Neural crest cell (in vitro differentiated cells): ENCODE measurements at regions not wholly inside any gene's neighbourhood (a gene's known extent, or its start where the extent isn't known, plus 50 kb on each side); places are given as distances from the start of the nearest gene placed in this dataset.

Source experiments
- DNase-seq: peaks from one replicate; pipeline ENCODE4 v3.0.0; 2021; ENCODE audit warnings: low read depth, mixed read lengths, low spot score
- H3K27ac Mint-ChIP-seq: one replicate; pipeline ENCODE4 v1.8.0; 2021; ENCODE audit warnings: mild to moderate bottlenecking, mixed read lengths; ENCODE audit not compliant: unreplicated experiment
- H3K27me3 Mint-ChIP-seq: 2 replicates; pipeline ENCODE4 v1.8.0; 2021; ENCODE audit warnings: low read depth, mild to moderate bottlenecking, mixed read lengths
- H3K36me3 Mint-ChIP-seq: 2 replicates; pipeline ENCODE4 v1.8.0; 2021; ENCODE audit warnings: low read depth, mild to moderate bottlenecking, mixed read lengths
- H3K4me1 Mint-ChIP-seq: 2 replicates; pipeline ENCODE4 v1.8.0; 2021; ENCODE audit warnings: mixed read lengths
- H3K4me3 Mint-ChIP-seq: one replicate; pipeline ENCODE4 v1.8.0; 2021; ENCODE audit warnings: mild to moderate bottlenecking, mixed read lengths
- H3K9me3 Mint-ChIP-seq: 2 replicates; pipeline ENCODE4 v1.8.0; 2021; ENCODE audit warnings: mixed read lengths
- TF ChIP-seq, protein P1 (sequence below): fragments of 200-600 bp; sonication (generic); conservative IDR thresholded peaks from 2 replicates; pipeline ENCODE4 v1.5.0; 2021; ENCODE audit warnings: antibody characterized with exemption, mild to moderate bottlenecking

- peaks cover 30% of the 10 kb centered on the region for H3K4me1 Mint-ChIP-seq
- peak overlapping the region; percentile 74 for H3K4me3 Mint-ChIP-seq
- no peak for DNase-seq
- H3K27me3 Mint-ChIP-seq: peaks cover 2% of the 10 kb centered on the region
- H3K36me3 Mint-ChIP-seq: peaks cover under 1% of the 10 kb centered on the region
- H3K27ac Mint-ChIP-seq: no peak overlapping the region
- H3K9me3 Mint-ChIP-seq: peaks cover 3% of the 10 kb centered on the region
- TF ChIP-seq, protein P1, sequence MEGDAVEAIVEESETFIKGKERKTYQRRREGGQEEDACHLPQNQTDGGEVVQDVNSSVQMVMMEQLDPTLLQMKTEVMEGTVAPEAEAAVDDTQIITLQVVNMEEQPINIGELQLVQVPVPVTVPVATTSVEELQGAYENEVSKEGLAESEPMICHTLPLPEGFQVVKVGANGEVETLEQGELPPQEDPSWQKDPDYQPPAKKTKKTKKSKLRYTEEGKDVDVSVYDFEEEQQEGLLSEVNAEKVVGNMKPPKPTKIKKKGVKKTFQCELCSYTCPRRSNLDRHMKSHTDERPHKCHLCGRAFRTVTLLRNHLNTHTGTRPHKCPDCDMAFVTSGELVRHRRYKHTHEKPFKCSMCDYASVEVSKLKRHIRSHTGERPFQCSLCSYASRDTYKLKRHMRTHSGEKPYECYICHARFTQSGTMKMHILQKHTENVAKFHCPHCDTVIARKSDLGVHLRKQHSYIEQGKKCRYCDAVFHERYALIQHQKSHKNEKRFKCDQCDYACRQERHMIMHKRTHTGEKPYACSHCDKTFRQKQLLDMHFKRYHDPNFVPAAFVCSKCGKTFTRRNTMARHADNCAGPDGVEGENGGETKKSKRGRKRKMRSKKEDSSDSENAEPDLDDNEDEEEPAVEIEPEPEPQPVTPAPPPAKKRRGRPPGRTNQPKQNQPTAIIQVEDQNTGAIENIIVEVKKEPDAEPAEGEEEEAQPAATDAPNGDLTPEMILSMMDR: no peak
Measured at GRCh38 chrX:140110081-140110650, 144.8 kb upstream of the CXorf66 start.

GRCh38 chrX:140104760-140105159 is 139.4 kb upstream of the CXorf66 start:
- H3K4me1 Mint-ChIP-seq: peaks cover 29% of the 10 kb centered on the region
- no peaks in the 10 kb centered on the region for H3K36me3 Mint-ChIP-seq
- no peaks in the 10 kb centered on the region for H3K27me3 Mint-ChIP-seq
- no peak for DNase-seq
- TF ChIP-seq, protein P1: no peak
- H3K4me3 Mint-ChIP-seq: no peak overlapping the region
- H3K27ac Mint-ChIP-seq: no peak overlapping the region
- no peaks in the 10 kb centered on the region for H3K9me3 Mint-ChIP-seq

DNA sequence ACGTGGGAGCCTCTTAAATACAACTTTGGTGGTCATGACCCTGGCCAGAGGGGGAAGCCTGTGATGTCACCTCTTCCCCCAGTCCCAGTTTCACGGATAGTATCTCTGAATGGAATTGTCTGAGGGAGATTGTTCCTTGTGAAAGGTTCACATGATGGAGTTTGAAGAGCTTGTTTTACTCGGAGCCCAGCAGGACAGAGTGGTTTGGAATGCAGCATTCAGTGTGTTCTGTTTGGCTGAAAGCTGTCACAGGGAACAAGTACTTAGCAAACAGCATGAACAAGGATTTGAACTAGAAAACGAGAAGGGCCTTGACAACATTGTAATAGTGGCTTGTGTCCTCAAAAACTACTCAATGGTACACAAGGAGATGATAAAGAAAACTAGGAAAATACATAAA is 133.9 kb upstream of the CXorf66 start:
- H3K27ac Mint-ChIP-seq: no peak overlapping the region
- DNase-seq: no peak
- H3K4me1 Mint-ChIP-seq: peaks cover 51% of the 10 kb centered on the region
- TF ChIP-seq, protein P1: no peak
- H3K27me3 Mint-ChIP-seq: peaks cover 3% of the 10 kb centered on the region
- H3K36me3 Mint-ChIP-seq: no peaks in the 10 kb centered on the region
- no peaks in the 10 kb centered on the region for H3K9me3 Mint-ChIP-seq
- H3K4me3 Mint-ChIP-seq: peak overlapping the region; percentile 7

DNA sequence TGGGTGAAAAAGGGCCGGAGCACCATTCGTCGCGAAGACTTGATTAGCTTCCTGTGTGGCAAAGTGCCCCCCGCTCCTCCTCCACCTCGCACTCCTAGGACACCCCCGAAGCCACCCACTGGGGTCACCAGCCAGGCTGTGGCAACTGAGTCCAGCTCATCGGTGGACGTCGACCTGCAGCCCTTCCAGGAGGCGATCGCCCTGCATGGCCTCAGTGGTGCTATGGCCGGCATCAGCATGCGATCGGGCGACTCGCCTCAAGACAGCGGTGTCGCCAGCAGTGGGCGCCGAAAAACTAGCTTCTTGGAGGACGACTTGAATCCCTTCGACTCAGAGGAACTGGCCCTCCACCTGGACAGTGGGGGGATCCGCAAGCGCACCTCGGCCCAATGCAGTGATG is 126.8 kb upstream of the CXorf66 start:
- Mint-ChIP-seq H3K27ac (no peak overlapping the region), H3K27me3 (peaks cover 26% of the 10 kb centered on the region)

GRCh38 chrX:140091125-140091886 is 126.0 kb upstream of the CXorf66 start:
- TF ChIP-seq, protein P1: no peak

More for the DNA sequence above, 126.8 kb upstream of the CXorf66 start:
- Mint-ChIP-seq H3K4me3 (peak overlapping the region; percentile 84), H3K9me3 (no peaks in the 10 kb centered on the region), H3K36me3 (no peaks in the 10 kb centered on the region), H3K4me1 (peaks cover 58% of the 10 kb centered on the region)
- DNase-seq: no peak
- TF ChIP-seq, protein P1: no peak

More at GRCh38 chrX:140091125-140091886, 126.0 kb upstream of the CXorf66 start:
- no peaks in the 10 kb centered on the region for H3K36me3 Mint-ChIP-seq
- H3K27ac Mint-ChIP-seq: peak overlapping the region; percentile 22
- DNase-seq: peak; percentile 48
- peak overlapping the region; percentile 84 for H3K4me3 Mint-ChIP-seq
- peaks cover 26% of the 10 kb centered on the region for H3K27me3 Mint-ChIP-seq
- H3K4me1 Mint-ChIP-seq: peaks cover 54% of the 10 kb centered on the region
- H3K9me3 Mint-ChIP-seq: no peaks in the 10 kb centered on the region
